HFF-Myc (cell line): ENCODE measurements at regions not wholly inside any gene's neighbourhood (a gene's known extent, or its start where the extent isn't known, plus 50 kb on each side); places are given as distances from the start of the nearest gene placed in this dataset.

Experiments
- DNase-seq: peaks from one replicate; pipeline ENCODE4 v3.0.0-alpha.2; 2011; ENCODE audit warnings: low read depth; ENCODE audit errors: extremely low read depth
- H3K4me3 ChIP-seq: replicated peaks from 2 replicates; pipeline ENCODE4 v1.5.1; 2011; ENCODE audit warnings: low read depth, mild to moderate bottlenecking, control low read depth, low read length
- CTCF ChIP-seq: IDR thresholded peaks from 2 replicates; pipeline ENCODE4 v1.5.1; 2012; ENCODE audit warnings: mild to moderate bottlenecking, low read depth, low read length, control low read depth; ENCODE audit errors: missing control alignments

GRCh38 chr1:217153361-217153760, 430.1 kb upstream of the ESRRG start:
- no peak overlapping the region for H3K4me3 ChIP-seq
- no peak for TF ChIP-seq CTCF
- DNase-seq = no peak

GRCh38 chr1:217150366-217150765, 427.1 kb upstream of the ESRRG start:
- no peak for TF ChIP-seq CTCF
- DNase-seq = no peak
- H3K4me3 ChIP-seq = no peak overlapping the region

GRCh38 chr1:217149791-217150190, 426.6 kb upstream of the ESRRG start:
- no peak for DNase-seq
- no peak overlapping the region for H3K4me3 ChIP-seq
- no peak for TF ChIP-seq CTCF

- no peak for DNase-seq
- H3K4me3 ChIP-seq = no peak overlapping the region
- no peak for TF ChIP-seq CTCF
These were observed 418.5 kb upstream of the ESRRG start for GRCh38 chr1:217141711-217142110.

GRCh38 chr1:217140041-217140901, 417.0 kb upstream of the ESRRG start:
- no peak for TF ChIP-seq CTCF
- no peak overlapping the region for H3K4me3 ChIP-seq
- no peak for DNase-seq

- H3K4me3 ChIP-seq = no peak overlapping the region
- no peak for TF ChIP-seq CTCF
- DNase-seq = no peak
These were observed 416.3 kb upstream of the ESRRG start for GRCh38 chr1:217139513-217139912.
